Lower leg skin (tissue), 4 donors: ENCODE measurements at regions not wholly inside any gene's neighbourhood (a gene's known extent, or its start where the extent isn't known, plus 50 kb on each side); places are given as distances from the start of the nearest gene placed in this dataset.

Source experiments
- DNase-seq, 2 donors: peaks; one replicate each; pipeline ENCODE4 v3.0.0-alpha.2; 2019; ENCODE audit warnings: low spot score in 2 of 2
- H3K4me3 ChIP-seq: fragments of 200-600 bp; sonication (generic); 2 replicates; pipeline ENCODE4 v1.5.1; 2017; ENCODE audit warnings: mild to moderate bottlenecking, low read depth; ENCODE audit not compliant: poor library complexity, severe bottlenecking
- CTCF ChIP-seq, 3 donors: fragments of 450-650 bp; IDR thresholded peaks; one replicate each; pipeline ENCODE4 v1.5.1; 2016; ENCODE audit warnings: antibody characterized with exemption in 3 of 3, mild to moderate bottlenecking in 3 of 3, moderate library complexity in 2 of 3
- POLR2A ChIP-seq, 2 donors: fragments of 450-650 bp; IDR thresholded peaks; one replicate each; pipeline ENCODE4 v1.6.1; 2016 to 2017; ENCODE audit warnings: antibody characterized with exemption in 2 of 2, mild to moderate bottlenecking in 1 of 2, moderate library complexity in 1 of 2
- WGBS, 2 donors: methylation state at CpG; one replicate each; pipeline ENCODE4 v1.1.5; 2018; 5-methylcytosine and 5-hydroxymethylcytosine counted together
- intact Hi-C: fragments of 100-400 bp; cut with DNase I; formaldehyde crosslinking; loops from one replicate; pipeline ENCODE4 v1.15.0; 2023; ENCODE audit warnings: low total_unique reads

GRCh38 chr6:98657764-98658163, 176.6 kb upstream of the POU3F2 start:
- intact Hi-C loops = no loop called here
- WGBS, 2 donors = 47 to 50% methylated on average over 5 of the region's 5 CpGs
- H3K4me3 ChIP-seq = no peak overlapping the region
- DNase-seq = no peak
- TF ChIP-seq POLR2A (IDR thresholded peaks at IDR 0.05) = no peak
- TF ChIP-seq CTCF (IDR thresholded peaks at IDR 0.05) = no peak

GRCh38 chr6:98669371-98669770, 165.0 kb upstream of the POU3F2 start:
- H3K4me3 ChIP-seq = no peak overlapping the region
- TF ChIP-seq POLR2A (IDR thresholded peaks at IDR 0.05) (no peak), CTCF (IDR thresholded peaks at IDR 0.05) (no peak)
- no peak for DNase-seq
- intact Hi-C loops = no loop called here

GRCh38 chr6:98670045-98670746, 164.2 kb upstream of the POU3F2 start:
- intact Hi-C loops = no loop called here
- no peak for DNase-seq
- TF ChIP-seq CTCF (IDR thresholded peaks at IDR 0.05) (no peak), POLR2A (IDR thresholded peaks at IDR 0.05) (no peak)
- no peak overlapping the region for H3K4me3 ChIP-seq
- WGBS, 2 donors = 81 to 85% methylated on average over 3 of the region's 3 CpGs

- DNase-seq = no peak
- 46 to 52% methylated on average over 1 of the region's 1 CpG for WGBS, 2 donors
- H3K4me3 ChIP-seq = no peak overlapping the region
- no peak for TF ChIP-seq CTCF (IDR thresholded peaks at IDR 0.05)
- no peak for TF ChIP-seq POLR2A (IDR thresholded peaks at IDR 0.05)
- intact Hi-C loops = no loop called here
These were observed 161.5 kb upstream of the POU3F2 start for GRCh38 chr6:98672681-98673475.

- intact Hi-C loops = no loop called here
- TF ChIP-seq POLR2A (IDR thresholded peaks at IDR 0.05) (no peak), CTCF (IDR thresholded peaks at IDR 0.05) (no peak)
- WGBS, 2 donors = 62 to 71% methylated on average over 2 of the region's 2 CpGs
- no peak overlapping the region for H3K4me3 ChIP-seq
- DNase-seq = no peak
These were observed 155.9 kb upstream of the POU3F2 start for GRCh38 chr6:98678481-98678880.
